IPS-NIHi11 (cell line): ENCODE measurements at regions not wholly inside any gene's neighbourhood (a gene's known extent, or its start where the extent isn't known, plus 50 kb on each side); places are given as distances from the start of the nearest gene placed in this dataset.
"Not testable (repeated sequence)": the region's sequence is repeated elsewhere in the genome, so short reads cannot be mapped to it uniquely, and the experiment has no call there.

Experiments used
- DNase-seq: peaks from one replicate; pipeline ENCODE4 v3.0.0; 2012; ENCODE audit warnings: mixed read lengths, low spot score

DNA sequence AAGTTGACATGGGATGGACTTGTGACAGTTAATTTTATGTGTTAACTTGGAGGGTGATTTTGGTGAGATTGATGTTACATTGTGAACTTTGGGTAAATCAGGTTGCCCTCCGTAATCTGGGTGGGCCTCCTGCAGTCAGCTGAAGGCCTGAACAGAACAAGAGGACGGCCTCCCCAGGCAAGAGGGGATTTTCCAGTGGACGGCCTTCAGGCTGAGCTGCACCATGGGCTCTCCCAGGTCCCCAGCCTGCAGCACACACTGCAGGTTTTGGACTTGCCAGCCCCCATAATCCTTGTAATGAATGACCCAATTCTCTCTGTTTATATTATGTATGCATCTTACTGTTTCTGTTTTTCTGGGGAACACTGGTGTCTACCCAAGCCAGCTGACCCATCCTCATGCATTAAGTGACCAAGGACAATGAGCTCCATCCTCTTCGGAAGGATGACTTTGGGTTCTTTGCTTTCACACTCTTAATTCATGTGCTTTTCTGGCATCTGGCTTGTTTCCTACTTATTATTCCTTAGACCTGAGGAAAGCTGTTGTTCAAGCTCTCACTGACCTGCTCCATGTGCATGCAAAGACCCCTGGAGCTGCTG lies 64.2 kb downstream of the DACT2 start:
- DNase-seq = no peak

- no peak for DNase-seq
Measured at GRCh38 chr6:168252267-168252666, 67.3 kb downstream of the DACT2 start.

GRCh38 chr6:168250250-168250649 lies 69.3 kb downstream of the DACT2 start:
- no peak for DNase-seq

DNA sequence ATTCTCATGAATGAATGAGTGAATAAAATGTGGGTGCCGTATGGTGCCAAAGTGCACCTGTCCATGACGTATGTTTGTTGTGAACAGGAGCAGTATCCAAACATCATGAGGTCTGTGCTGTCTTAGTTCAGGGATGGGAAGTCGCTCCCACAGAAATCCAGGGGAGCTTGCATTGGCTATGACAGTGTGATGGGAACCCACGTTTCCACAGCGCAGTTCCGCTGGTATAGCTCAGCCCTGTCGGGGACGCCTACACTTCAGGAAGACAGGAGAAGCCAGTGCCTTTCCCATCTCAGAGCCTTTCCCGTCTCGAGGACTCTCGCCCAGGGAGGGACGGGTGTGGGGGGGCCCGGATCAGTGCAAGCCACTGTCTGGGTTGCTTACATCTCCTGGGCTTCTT lies 69.8 kb downstream of the DACT2 start:
- DNase-seq = no peak

- DNase-seq = no peak
Measured at GRCh38 chr6:168248148-168248620, 71.4 kb downstream of the DACT2 start.

DNA sequence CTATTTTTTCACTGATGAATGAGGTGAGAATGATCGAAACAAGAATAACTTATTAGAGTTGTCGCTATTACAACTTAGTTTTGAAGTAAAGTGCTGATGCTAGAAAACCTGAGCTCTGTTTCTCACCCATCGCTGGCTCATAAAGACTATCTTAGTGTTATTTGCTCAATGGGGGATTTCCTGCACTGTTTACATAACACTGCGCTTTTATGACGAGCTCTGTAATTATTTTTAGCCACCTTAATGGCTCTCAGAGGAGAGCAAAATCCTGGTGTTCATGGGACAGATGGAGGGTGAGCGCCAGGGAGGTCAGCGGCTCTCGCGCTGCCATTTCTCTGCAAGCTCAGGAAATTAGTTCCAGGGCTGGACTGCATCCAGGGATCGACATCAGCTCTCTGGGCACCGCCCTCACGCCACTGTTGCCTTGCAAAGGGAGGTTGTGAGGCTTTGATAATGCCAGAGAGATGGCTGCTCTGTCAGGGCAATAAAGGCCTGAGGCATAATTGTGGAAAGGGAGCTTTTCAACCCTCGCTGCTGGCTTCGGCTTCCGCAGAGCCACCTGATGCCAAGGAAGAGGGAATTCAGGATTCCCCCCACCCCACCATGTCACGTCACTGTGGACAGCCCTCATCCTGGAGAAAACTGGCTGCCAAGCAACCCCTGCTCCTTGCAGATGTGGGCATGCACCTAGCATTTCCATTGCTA lies 72.0 kb downstream of the DACT2 start:
- no peak for DNase-seq

DNA sequence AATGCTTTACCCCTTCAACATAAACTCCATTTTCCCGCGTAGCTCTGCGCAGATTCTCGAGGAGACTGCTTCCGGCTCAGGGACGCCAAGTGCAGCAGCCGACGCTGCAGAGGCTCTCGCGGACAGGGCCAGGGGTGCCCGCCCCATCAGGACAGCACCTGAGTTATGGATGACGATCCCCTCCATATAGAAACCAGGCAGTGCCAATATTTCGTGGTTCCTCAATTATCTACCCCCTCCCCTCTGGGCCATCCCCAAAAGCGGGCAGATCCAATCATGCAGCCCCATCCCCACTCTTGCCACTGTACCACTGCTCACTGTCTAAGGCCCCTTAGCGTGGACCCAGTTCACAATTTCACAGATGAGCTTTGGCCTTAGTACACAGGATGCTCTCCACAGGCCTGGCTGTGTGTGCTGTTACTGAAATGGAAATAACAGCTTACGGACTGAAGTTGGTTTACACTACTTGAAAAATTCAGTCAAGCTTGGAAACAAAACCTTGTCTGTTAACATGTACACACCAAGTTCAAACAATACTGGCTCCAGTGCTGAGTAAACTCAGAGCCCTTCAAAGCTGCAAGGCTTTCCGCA lies 74.5 kb downstream of the DACT2 start:
- no peak for DNase-seq

- DNase-seq = no peak
Measured at GRCh38 chr6:168243812-168244376, 75.7 kb downstream of the DACT2 start.

DNA sequence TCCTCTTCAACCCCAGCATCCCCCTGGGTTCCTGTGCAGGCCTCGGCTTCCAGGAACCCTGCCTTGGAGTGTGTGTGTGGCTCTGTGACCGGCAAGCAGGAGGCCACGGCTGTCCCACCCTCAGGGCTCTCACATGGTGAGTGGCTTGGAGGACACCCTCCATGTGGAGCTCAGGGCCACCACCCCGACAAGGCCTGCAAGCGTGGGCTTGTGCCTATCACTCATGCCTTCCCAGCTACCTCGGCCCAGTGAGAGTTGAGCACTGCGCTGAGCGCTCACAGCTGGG lies 76.7 kb downstream of the DACT2 start:
- DNase-seq = no peak

GRCh38 chr6:168242111-168242939 lies 77.3 kb downstream of the DACT2 start:
- no peak for DNase-seq

DNA sequence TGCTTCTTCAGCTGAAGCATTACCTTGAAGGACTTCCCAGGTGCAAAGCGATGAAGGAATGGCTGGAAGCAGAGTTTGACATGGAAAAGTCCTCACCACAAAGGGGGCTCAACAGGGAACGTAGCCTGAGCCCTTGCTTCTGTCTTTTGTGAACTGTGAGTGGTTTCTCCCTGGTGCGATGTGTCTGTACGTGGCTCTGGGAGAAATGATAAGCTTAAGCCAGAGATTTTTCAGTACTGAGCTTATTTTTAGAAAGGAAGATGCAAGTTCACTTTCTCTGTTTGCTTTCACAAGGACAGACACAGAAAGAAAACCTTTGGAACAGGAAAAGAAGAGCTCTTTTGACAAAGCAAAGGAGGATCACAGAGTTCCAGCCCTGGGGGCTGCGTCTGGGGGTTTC lies 79.4 kb downstream of the DACT2 start:
- no peak for DNase-seq

- DNase-seq = no peak
Measured at GRCh38 chr6:168239044-168239773, 80.4 kb downstream of the DACT2 start.

DNA sequence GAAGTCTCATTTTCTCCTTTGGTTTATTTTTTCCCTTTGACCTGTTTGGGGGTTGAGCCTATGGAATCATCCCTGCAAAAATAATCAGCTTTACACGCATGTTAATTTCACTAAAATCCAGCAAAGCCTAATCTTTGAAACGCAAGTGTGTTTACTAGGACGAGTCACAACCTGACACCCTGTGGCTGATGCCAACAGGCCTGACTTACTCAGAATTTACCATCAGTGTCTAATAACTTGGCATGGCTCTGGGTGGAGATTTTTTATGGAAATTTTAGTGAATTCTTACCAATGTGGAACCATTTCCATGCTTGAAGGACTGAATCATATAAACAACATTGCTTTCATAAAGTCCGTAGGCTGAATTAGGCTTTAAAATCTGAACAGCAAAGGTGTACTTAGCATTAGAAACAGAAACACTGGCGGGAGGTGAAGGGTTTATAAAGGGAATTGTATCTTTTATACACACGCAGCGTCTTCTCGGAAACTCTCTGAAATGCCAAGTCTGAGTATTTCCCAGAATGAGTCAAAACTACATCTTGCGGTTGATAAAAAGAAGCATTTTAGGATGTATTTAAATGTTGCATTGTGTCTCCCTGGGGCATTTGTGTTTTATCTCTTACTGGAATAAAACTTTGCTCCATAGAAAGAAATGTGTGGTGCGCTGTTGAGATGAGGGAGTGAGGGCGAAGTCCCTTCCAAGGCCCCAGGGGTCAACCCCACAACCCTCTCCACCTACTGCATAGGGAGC lies 81.2 kb downstream of the DACT2 start:
- DNase-seq = no peak

DNA sequence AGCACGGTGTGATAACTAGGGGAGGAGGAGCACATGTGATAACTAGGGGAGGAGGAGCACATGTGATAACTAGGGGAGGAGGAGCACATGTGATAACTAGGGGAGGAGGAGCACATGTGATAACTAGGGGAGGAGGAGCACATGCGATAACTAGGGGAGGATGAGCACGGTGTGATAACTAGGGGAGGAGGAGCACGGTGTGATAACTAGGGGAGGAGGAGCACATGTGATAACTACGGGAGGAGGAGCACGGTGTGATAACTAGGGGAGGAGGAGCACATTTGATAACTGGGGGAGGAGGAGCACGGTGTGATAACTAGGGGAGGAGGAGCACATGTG lies 85.7 kb downstream of the DACT2 start:
- DNase-seq = not testable (repeated sequence)

GRCh38 chr6:168232989-168233874 lies 86.3 kb downstream of the DACT2 start:
- no peak for DNase-seq

DNA sequence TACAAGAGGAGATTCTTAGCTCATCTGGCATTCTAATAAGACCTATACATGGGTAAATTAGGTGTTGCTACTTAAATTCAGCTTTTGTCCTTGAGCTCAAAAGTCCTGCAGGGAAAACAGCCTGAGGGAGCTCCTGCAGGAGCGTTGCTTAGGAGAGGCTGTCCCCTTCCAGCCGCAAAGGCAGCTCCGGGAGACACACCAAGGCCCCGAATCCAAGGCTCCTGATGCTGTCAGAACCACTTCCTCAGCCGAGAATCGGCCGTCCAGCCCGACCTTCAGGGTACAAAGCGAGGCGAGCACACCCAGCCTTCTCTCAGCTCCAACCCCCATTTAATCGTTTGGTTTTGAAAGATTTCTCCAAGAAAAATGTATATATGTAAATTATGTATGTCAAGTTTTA lies 87.0 kb downstream of the DACT2 start:
- no peak for DNase-seq

GRCh38 chr6:168232062-168232461 lies 87.5 kb downstream of the DACT2 start:
- no peak for DNase-seq

- no peak for DNase-seq
Measured at GRCh38 chr6:168231393-168231957, 88.1 kb downstream of the DACT2 start.

DNA sequence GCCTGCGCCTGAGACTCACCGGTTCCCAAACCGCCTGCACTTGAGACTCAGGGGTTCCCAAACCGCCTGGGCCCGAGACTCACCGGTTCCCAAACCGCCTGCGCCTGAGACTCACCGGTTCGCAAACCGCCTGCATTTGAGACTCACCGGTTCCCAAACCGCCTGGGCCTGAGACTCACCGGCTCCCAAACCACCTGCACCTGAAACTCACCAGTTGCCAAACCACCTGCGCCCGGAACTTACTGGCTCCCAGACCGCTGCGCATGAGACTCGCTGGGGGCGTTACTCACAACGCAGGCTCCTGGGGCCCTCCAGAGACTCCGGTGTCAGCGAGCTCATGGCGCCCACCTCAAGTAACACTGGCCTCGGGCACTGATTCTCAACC lies 90.2 kb downstream of the DACT2 start:
- no peak for DNase-seq
